ENCODE measurements at regions not wholly inside any gene's neighbourhood (a gene's known extent, or its start where the extent isn't known, plus 50 kb on each side); places are given as distances from the start of the nearest gene placed in this dataset.

GRCh38 chr1:232184561-232185530, 445.1 kb downstream of the SIPA1L2 start:
- TF ChIP-seq CTCF (IDR thresholded peaks at IDR 0.05), result no peak
- no peak for TF ChIP-seq POLR2AphosphoS5 (IDR thresholded peaks at IDR 0.05; ENCODE audit: low read depth, low read length)
